Large intestine (tissue), 3 donors: ENCODE measurements at regions not wholly inside any gene's neighbourhood (a gene's known extent, or its start where the extent isn't known, plus 50 kb on each side); places are given as distances from the start of the nearest gene placed in this dataset.

Source experiments
- DNase-seq, 2 donors: peaks; one replicate each; pipeline versions ENCODE4 v3.0.0 to v3.0.0-alpha.2; 2013
- H3K27ac ChIP-seq: one replicate; pipeline ENCODE4 v1.5.1; 2013; ENCODE audit warnings: low read length
- H3K27me3 ChIP-seq: 2 replicates; pipeline ENCODE4 v1.6.1; 2013; ENCODE audit warnings: low read length; ENCODE audit not compliant: control insufficient read depth, insufficient read depth
- H3K36me3 ChIP-seq: 2 replicates; pipeline ENCODE4 v1.6.1; 2013; ENCODE audit warnings: low read length; ENCODE audit not compliant: control insufficient read depth, insufficient read depth
- H3K4me1 ChIP-seq: one replicate; pipeline ENCODE4 v1.6.1; 2013; ENCODE audit warnings: low read length; ENCODE audit not compliant: control insufficient read depth, insufficient read depth
- H3K4me3 ChIP-seq: one replicate; pipeline ENCODE4 v1.5.1; 2013; ENCODE audit warnings: low read length
- H3K9me3 ChIP-seq: one replicate; pipeline ENCODE4 v1.6.1; 2013; ENCODE audit warnings: mild to moderate bottlenecking, low read depth, low read length, moderate library complexity; ENCODE audit not compliant: control insufficient read depth
- WGBS: methylation state at CpG from one replicate; pipeline ENCODE4 v1.1.5; 2013; ENCODE audit warnings: low lambda C conversion rate; ENCODE audit not compliant: insufficient coverage; 5-methylcytosine and 5-hydroxymethylcytosine counted together

DNA sequence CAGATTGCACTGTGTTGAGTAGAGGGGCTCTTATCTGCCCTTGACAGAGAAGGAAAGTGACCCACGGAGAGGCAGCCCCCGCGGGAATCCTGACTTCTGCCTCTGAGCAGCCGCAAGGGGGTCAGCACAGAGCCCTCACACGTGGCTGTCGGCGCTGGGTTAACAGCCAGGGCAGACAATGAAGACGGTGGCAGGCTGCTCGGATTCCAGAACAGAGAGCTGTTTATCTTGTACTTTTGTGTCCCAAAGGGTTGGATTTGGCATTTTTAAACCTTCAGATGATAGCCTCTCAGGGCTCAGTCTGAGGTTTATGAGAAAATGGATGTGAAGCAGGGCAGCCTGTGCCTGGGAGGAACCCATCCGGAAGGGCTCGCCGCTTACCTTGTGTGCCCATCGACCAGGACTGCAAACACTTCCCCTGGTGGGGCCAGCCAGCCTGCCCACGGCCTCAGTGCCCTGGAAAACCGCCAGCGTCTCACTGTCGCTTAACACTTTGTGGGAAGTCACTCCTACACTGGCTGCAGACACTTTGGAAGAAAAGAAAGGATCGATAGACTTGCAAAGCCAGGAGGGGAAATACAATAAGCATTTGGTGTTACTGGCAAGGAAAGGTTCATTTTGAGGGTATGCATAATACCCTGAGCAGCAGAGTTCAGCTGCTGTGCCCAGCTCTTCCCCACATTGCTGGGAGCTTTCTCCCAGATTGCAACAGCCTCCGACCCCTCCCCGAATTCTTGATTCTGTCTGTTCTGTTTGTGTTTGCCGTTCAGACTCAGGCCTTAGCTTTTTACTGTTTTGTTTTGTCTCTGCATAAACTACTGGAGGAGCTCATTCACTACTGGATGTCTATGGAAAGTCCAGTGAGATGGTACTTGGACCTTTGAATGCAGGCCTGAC is 325.3 kb upstream of the MYT1L start:
- Histone ChIP-seq H3K36me3 (no peaks in the 10 kb centered on the region), H3K4me1 (no peaks in the 10 kb centered on the region), H3K4me3 (no peak overlapping the region), H3K27ac (no peak overlapping the region), H3K27me3 (peaks cover 3% of the 10 kb centered on the region), H3K9me3 (no peaks in the 10 kb centered on the region)
- no peak for DNase-seq
- WGBS, result no CpG with 5 or more reads among the region's 21 CpGs

DNA sequence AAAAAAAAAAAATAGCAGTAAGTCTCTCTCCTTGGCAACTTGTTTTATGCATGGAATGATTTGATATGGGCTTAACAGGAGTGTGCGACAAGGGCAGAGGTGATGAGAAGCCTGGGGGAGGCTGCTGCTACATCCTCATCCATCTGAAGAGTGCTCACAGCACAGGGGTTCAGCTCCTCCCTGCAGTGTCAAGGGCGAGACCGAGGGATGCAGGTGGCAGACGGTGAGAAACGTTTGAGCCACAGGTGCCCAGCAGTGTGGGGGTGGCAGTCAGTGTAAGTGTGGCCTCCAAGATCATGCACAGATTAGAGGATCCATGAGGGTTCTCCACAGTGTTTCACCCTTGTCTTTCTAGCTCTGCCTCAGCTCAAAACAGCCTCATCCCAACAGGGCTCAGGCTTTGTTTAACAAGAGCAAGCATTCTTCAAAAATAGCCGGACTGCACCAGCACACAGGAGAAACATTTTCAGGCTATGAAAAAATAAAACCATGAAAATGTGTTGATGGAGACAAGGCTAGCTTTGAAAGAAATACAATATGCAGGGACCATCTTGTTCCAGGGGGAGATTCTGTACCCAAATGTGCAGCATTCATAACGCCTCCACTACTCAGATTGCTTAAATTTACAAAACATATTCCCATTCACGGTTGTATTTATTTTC is 324.5 kb upstream of the MYT1L start:
- Histone ChIP-seq H3K27me3 (peaks cover 3% of the 10 kb centered on the region), H3K4me1 (no peaks in the 10 kb centered on the region), H3K4me3 (no peak overlapping the region), H3K27ac (no peak overlapping the region), H3K36me3 (no peaks in the 10 kb centered on the region), H3K9me3 (no peaks in the 10 kb centered on the region)
- DNase-seq, result no peak
- WGBS, result no CpG with 5 or more reads among the region's 8 CpGs

DNA sequence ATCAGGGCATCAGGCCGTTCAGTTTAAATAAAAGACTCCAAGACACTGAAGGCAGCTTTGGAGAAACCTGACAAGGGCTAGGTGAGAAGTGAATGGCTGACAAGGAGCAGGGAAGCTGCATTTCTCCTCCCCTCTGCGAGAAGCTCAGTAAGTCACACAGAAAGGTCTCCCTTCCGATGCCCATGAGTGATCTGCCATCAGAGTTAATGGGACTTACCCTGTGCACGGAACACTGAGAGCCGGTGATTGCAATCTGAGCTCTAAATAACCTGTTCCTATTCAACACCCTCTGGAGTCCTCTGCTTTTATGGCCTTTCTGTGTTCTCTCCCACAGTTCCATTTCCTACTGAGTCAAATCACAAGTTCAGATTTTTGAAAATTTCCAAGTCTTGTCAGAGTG is 322.2 kb upstream of the MYT1L start:
- peaks cover 3% of the 10 kb centered on the region for H3K27me3 ChIP-seq
- no peaks in the 10 kb centered on the region for H3K4me1 ChIP-seq
- no CpG with 5 or more reads among the region's 5 CpGs for WGBS
- no peaks in the 10 kb centered on the region for H3K9me3 ChIP-seq
- DNase-seq, result no peak
- no peaks in the 10 kb centered on the region for H3K36me3 ChIP-seq
- no peak overlapping the region for H3K4me3 ChIP-seq
- no peak overlapping the region for H3K27ac ChIP-seq

DNA sequence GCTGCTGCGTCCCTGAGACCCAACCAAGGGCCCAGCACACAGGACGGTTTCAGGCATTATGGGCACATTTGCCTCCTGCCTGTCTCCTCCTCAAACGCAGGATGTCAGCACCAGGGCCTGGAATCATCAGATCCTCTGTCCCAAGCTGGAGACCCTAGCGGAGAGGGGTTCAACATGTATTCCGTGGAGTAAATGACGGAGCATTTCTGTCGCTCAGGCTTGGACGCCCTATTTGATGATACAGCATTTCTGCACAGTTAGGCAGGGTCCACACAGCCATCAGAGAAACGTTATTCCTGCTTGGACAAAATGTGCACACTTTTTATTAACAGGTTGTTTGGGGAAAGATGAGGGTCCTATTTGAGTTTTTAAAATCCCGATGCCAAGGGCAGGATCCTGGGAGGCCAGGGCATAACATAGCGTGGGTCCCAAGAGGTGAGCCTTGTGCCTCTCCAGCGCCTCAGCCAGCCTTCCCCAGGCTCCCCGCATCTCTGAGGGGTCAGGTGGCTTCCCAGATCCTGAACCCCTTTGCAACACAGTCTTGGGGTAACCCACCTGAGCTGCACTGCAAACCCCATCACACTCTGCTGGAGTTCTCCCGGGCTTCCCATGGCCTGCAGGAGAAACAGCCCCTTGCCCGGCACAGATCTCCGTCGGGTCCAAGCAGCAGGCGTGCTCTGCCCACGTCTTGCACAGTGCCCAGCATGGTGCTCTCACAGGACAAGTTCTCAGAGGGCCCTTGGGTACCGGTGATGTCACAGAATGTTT is 319.7 kb upstream of the MYT1L start:
- WGBS, result no CpG with 5 or more reads among the region's 20 CpGs
- H3K4me1 ChIP-seq, result no peaks in the 10 kb centered on the region
- no peaks in the 10 kb centered on the region for H3K36me3 ChIP-seq
- no peaks in the 10 kb centered on the region for H3K9me3 ChIP-seq
- H3K27ac ChIP-seq, result no peak overlapping the region
- H3K27me3 ChIP-seq, result no peaks in the 10 kb centered on the region
- H3K4me3 ChIP-seq, result no peak overlapping the region
- no peak for DNase-seq

DNA sequence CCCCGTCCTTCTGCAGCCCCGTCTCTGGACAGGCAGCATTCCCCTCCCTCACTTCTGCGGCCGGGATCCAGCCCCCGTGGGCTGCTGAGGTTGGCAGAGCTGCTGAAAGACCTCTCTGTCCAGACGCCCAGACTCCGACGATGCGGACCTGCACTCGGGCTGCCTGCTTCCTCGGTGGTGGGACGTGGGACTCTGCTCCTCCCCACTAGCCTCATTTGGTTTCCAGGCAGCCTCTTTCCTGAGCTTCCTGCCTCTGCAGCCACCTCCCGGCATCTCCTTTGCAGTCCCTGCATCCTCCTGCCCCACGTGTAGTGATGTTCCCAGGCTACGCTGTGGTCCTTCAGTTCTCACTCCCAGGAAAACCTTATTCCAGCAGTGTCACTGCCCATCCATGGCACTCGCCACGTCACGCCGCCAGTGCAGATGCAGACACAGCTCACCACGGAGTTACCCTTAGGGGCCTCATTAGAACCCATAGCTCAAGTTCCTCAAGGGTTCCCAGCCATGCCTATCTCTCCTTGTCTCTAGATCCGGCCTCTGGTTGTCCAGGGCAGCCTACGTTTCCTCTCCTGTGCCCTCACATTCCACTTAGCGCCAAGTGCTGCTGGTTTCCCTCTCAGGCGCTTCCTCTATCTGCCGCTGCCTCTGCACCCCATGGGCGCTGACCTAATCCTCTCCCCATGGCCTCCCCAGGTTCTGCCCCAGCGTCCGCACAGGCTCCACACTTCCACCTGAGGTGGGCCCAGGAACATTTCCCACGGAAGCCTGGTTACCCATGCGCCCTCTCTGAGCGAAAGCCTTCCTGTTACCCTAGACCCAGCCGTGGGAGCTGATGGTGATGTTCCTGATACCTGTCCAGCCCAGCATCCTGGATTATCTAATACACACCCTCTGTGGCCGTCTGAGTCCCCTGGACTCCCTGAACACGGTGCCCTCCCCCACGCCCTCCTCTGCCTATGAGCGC is 318.3 kb upstream of the MYT1L start:
- no peaks in the 10 kb centered on the region for H3K27me3 ChIP-seq
- no peak overlapping the region for H3K4me3 ChIP-seq
- no peaks in the 10 kb centered on the region for H3K36me3 ChIP-seq
- no peak for DNase-seq
- no peak overlapping the region for H3K27ac ChIP-seq
- H3K9me3 ChIP-seq, result no peaks in the 10 kb centered on the region
- no peaks in the 10 kb centered on the region for H3K4me1 ChIP-seq
- 70% methylated on average over 2 of the region's 36 CpGs for WGBS

DNA sequence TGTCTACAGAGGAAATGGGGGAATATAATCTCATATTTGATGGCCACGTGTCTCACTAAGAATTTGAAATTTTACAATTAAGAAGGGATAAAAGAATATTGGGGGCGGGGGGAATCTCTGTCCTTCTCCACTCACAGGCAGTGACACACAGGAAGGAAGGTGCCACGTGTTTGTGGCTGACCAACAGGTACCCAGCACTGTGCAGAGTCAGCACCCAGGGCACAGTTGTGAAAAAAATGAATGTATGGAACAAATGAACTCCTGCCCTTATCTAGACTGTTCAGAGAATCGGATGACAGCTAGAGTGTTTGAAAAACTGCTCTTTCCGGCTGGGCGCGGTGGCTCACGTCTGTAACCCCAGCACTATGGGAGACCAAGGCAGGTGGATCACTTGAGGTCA is 317.0 kb upstream of the MYT1L start:
- no peak overlapping the region for H3K27ac ChIP-seq
- no peaks in the 10 kb centered on the region for H3K36me3 ChIP-seq
- no peak overlapping the region for H3K4me3 ChIP-seq
- H3K27me3 ChIP-seq, result no peaks in the 10 kb centered on the region
- WGBS, result no CpG with 5 or more reads among the region's 8 CpGs
- no peaks in the 10 kb centered on the region for H3K4me1 ChIP-seq
- DNase-seq, result no peak
- H3K9me3 ChIP-seq, result no peaks in the 10 kb centered on the region

DNA sequence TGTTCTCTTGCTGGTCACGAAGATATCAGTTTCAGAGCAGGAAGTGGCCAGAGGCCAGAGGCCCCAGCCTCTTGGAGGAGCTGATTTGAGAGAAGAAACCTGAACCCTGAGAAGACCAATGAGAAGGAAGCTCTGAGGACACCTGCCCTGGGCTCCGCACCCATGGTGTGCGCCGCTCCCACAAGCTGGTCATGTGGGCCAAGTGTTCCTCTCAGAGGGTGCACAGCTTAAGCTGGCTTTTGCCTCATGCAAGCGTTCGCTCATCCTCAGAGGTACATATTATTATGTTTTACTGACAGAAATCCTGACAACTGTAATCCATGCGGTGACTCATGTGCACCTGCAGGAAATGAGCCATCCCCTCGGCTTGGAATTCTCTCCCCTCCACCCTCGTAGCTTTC is 316.1 kb upstream of the MYT1L start:
- WGBS, result 77% methylated on average over 3 of the region's 9 CpGs
- Histone ChIP-seq H3K4me3 (no peak overlapping the region), H3K4me1 (no peaks in the 10 kb centered on the region), H3K27me3 (no peaks in the 10 kb centered on the region), H3K9me3 (no peaks in the 10 kb centered on the region), H3K27ac (no peak overlapping the region), H3K36me3 (no peaks in the 10 kb centered on the region)
- no peak for DNase-seq

DNA sequence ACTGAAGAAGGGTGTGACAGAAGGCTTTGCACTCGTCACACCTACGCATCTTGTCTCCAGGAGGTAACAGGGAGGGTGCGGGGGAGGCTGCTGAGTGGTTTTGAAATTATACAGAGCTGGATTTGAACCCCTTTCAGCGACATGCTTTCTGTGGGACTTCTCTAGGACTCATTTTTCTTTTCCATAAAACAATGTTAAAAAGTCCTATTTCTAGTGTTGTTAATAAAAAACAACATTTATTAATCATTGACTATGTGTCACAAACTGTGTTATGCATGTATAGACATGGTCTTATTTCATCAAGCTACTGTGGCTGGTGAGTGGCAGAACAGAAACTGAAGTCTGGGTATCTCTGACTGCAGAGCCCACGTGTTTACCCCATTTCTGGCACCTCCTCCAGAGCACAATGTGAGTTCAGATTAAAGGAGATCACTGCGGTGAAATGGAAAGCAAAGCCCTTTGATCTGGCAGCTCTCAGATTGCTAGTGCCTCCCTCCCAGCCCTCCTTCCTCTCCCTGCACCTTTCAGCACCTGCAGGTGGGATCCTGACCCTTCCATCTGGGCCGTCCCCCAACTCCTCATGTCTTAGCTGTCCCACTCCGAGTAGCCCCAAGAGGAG is 315.5 kb upstream of the MYT1L start:
- WGBS, result no CpG with 5 or more reads among the region's 8 CpGs
- no peaks in the 10 kb centered on the region for H3K9me3 ChIP-seq
- no peak overlapping the region for H3K4me3 ChIP-seq
- no peak overlapping the region for H3K27ac ChIP-seq
- H3K36me3 ChIP-seq, result no peaks in the 10 kb centered on the region
- H3K27me3 ChIP-seq, result no peaks in the 10 kb centered on the region
- H3K4me1 ChIP-seq, result no peaks in the 10 kb centered on the region
- peak in 1 of 2 donors; percentile 27 for DNase-seq

DNA sequence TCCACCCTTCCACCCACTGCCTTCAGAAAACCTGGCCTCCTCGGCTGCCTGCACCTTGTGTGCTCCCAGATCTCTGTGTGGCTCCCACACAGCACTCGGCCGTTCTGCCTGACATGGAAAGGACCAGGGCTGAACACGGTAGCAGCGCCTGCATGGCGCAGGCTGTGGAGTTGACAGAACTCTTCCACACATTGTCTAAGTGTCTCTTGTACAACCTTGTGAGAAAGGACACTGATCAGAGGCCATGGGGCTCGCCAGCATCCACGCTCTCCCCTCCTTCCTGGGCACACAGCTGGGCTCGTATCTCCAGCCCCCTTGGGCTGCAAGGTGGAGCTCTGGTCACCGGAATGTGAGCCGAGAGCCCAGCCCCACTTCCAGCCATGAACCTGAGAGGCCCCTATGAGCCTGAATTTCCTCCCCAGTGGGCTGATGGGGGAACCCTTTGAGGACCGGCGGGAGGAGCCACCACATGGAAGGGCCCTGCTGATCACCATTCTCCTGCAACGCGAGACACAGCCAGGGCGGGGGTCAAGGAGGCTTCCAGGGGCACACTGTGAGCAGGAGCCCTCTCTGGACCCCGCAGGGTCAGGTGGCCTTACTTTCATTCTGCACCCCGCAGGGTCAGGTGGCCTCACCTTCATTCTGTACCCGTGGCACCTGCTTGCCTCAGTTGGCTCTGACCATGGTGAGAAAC is 314.2 kb upstream of the MYT1L start:
- no CpG with 5 or more reads among the region's 19 CpGs for WGBS
- Histone ChIP-seq H3K4me3 (no peak overlapping the region), H3K27me3 (no peaks in the 10 kb centered on the region), H3K27ac (no peak overlapping the region), H3K4me1 (no peaks in the 10 kb centered on the region), H3K9me3 (no peaks in the 10 kb centered on the region), H3K36me3 (no peaks in the 10 kb centered on the region)
- DNase-seq, result no peak
